Renal cortex interstitium (tissue), 11 donors: ENCODE measurements at regions not wholly inside any gene's neighbourhood (a gene's known extent, or its start where the extent isn't known, plus 50 kb on each side); places are given as distances from the start of the nearest gene placed in this dataset.
A peak's percentile ranks its signal among the peaks of the same experiment; 100 is the strongest.

Experiments
- DNase-seq, 11 donors: peaks; one replicate each; pipeline ENCODE4 v3.0.0-alpha.2; 2013; ENCODE audit warnings: low read depth in 9 of 11, low spot score in 4 of 11; ENCODE audit errors: extremely low read depth in 1 of 11

DNA sequence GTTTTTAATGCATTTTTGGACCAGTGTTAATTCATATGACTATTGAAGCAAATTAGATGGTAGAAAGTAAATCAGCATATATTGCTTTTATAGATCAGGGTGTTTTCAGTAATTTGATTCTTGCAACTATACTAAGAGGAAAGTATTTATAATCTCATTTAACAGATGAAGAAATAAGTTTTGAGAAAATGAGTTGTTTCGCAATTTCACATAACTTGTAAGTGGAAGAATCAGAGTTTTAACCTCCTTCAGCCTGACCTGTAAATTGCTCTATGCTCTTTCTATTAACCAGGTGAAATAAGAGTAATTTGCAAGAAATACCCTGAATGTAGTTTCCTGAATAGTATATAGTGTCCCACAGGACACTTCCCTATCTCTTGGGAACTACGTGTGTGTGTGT, 1106.8 kb upstream of the RAG2 start:
- no peak for DNase-seq

DNA sequence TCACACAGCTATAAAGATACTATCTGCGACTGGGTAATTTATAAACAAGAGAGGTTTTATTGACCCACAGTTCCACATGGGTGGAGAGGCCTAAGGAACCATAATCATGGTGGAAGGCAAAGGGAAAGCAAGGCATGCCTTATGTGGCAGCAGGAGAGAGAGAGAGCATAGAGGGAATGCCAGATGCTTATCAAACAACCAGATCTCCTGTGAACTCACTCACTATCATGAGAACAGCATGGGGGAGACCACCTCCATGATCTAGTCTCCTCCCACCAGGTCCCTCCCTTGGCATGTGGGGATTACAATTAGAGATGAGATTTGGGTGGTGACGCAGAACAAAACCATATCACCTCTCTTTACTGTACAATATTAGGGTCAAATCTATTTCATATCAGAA, 1101.6 kb upstream of the RAG2 start:
- DNase-seq: no peak

DNA sequence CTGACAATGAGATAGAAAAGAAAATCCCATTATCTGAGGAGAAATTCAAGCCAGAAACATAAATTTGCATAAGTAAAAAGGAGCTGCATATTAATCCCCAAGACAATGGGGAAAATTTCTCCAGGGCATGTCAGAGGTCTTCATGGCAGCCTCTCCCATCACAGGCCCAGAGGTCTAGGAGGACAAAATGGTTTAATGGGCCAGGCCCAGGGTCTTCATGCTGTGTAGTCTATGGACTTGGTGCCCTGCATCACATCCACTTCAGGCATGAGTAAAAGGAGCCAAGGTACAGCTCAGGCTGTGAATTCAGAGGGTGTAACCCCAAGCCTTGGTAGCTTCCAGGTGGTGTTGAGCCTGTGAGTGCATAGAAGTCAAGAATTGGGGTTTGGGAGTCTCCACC, 1097.2 kb upstream of the RAG2 start:
- DNase-seq: no peak

DNA sequence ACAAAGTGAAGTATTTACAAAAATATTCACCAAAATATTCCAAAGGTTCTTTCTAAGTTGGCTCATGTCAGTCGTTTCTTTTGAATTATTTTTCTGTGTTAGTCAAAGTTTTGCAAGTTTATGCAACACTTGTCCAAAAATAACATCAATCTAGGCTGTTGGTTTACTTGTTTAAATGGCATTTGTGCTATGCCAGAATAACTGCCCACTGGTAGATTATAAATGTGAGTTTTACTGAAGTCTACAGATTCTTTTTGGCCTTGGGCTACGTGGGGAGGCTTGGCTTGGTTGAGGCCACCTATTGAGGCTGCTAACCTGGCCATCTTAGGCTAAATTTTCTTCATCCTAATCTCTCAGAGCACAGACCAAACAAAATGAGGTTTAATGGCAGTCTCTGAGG, 1091.9 kb upstream of the RAG2 start:
- no peak for DNase-seq

DNA sequence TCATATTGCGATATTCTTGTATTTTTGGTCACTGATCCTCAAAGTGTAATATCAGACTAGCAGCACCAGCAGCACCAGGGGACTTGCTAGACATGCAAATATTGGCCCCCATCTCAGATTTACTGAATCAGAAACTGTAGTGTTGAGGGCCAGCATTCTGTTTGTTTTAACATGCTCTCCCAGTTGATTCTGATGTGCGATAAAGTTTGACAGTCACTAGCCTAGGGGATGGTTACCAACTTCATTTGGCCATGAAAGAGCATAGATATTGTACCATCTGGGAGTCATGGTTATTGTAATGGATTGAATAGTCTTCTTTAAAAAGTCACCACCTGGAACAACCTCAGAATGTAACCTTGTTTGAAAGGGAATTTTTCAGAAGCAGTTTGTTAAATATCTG, 1090.4 kb upstream of the RAG2 start:
- no peak for DNase-seq

DNA sequence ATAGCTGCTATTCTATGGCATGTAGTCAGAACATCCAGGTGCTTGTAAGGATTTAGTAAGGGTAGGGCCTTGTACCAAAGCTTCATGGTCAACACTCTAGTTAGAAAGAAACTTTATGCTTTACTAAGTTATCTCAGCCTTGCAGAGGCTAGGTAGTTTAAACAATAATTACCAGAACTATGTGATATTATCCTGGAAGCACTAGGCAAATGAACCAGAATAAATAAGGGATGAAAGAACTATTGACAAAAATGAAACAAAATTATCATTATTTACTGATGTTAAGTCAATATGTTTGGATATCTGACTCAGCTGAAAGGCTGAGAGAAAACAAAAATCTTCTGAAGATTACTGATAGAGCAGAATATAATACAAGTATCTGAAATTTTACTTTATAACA, 1089.1 kb upstream of the RAG2 start:
- DNase-seq: no peak

DNA sequence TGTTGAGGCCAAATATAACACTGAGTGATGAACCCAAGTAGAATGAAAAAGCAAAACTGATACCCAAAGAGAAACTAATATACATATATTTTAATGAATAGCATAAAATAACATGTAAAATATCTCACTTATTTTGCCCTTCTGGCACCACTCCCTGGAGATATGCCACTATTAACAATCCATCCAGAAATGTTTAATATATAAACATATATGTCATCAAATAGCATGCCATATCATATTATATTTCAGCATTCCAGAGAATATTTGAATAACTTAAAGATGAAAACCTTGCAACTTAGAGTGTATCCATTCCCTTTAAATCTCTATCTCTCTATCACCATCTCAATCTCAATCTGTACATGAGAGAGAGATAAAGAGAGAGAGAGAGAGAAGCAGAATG, 1073.3 kb upstream of the RAG2 start:
- DNase-seq: no peak

DNA sequence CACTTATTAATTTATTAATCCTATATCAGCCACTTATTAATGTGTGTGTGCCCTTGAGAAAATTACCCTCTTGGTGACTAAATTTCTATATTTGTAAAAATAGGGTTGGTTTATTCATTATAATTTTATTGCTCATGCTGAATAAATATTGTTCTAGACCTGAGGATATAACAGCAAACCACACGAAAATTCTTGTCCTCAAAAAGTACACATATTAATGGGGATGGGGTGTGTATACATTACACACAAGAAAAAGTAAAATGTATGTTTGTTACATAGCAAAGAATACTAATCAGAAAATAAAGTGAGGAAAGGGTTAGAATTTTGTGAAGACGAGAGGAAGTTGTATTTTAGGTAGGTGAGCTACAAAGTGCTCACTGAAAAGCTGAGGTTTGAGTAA, 1068.9 kb upstream of the RAG2 start:
- DNase-seq: no peak

DNA sequence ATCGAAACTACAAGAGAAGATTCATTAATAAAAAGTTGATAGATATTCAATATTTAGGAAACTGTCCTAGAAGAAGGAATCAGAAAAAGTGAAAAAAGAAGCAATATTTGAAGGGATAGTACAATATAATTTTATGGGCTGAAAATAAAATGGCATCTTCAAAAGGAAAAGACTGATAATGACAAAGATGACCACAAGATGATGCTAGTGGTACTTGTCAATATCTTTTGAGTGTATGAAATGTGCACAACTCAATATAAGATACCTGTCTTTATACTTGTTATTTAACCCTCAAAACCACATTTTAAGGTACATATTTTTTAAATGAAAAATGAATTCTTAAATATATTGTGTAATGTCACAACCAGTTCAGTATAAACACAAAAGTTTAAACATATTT, 1059.6 kb upstream of the RAG2 start:
- no peak for DNase-seq

DNA sequence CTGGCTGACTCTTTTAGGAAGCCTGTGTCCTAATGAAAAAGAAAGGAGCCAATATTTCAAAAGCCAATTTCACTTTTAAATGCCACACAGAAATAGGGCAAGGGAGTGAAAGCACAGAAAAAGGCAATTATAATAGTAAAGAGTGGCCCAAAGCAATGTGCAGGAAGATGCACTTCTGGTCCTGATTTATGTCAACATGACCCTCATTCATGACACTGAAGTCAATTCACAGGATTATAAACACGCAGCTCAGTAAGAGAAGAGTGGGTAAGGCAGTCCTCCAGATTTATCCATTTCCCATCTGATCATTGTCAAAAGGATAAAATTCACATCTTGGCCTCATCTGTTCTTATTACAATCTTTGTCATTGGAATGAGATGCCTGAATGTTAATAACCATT, 1049.7 kb upstream of the RAG2 start:
- no peak for DNase-seq

DNA sequence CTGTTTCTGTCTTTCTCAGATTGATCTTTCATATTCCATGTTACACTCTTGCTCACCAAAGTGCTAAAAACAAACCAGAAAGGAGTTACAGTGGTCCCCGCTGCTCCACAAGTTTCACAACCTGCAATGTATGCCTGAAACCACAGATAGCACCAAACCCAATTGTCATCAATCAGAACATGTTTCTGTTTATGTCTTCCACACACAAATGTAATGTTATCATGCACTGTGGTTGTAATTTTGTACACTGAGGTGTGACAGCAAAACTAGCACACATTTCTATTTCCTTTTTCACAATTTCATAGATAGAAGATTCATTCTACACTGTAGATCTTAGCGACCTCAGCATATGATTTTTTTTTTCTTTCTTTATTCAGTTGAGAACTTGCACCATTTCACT, 1045.9 kb upstream of the RAG2 start:
- no peak for DNase-seq

DNA sequence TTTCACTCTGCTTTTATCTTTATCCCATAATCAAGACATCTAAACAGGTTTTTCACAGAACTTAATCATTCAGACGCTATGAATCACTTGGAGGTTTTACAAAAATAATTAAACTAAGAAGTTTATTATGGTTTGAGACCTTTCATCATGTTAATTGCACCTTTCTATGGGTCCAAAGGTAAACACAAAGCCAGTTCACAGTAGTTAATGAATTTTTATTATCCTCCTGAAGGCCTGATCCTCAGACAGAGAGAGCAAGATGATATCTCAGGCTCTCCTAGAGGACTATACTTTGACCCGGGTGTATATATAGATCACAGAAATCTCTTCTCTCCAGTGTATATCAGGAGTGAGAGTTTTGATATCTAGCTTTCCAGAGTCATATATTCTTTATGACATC, 1044.3 kb upstream of the RAG2 start:
- DNase-seq: no peak

DNA sequence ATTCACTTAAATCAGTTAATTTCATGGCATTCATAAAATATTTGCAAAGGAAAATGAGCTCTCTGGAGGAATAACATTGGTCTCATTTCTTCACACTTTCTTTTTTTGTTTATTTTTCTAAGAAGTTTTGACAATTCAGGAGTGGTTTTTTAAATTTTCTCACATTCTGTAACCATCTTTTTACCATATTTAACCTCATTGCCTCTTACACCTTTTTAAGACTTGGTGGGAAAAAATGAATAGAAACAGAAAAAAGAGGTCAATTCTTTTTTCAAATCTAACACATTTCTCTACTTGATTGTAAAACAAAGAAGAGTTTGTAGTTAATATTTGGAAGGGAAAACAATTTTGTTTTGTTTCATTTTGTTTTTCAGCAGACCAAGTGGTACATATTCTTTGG, 1034.7 kb upstream of the RAG2 start:
- DNase-seq: no peak

DNA sequence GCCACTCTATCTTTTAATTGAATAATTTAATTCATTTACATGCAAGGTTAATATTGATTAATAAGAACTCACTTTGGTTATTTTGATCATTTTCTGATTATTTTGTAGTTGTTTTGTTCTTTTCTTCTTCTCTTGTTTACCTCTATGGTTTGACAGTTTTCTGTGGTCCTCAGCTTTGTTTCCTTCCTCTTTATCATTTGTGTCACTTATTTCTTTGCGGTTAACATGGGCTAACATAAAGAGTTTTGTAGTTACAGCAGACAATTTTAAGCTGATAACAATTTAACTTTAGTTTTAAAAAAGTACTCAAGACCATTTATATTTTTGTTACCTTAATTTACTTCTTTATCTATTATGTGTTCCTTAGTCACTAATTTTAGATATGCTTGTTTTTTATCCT, 1032.8 kb upstream of the RAG2 start:
- DNase-seq: no peak

DNA sequence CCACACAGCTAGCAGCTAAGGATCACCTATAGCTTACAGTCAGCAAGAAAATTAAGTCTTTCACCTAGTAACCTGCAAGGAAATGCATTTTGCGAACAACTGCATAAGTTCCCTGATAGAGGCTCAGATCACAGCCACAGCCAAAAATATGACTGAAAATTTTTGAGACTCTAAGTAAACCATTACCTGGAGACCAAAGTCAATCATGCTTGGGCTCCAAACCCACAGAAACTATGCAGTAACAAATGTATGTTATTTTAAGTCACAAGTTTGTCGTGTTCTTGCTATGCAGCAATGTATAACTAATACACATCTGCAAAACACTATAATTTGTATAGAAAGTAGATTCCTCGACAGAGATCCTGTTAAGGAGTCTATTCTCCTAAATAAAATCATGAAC, 1025.7 kb upstream of the RAG2 start:
- no peak for DNase-seq

DNA sequence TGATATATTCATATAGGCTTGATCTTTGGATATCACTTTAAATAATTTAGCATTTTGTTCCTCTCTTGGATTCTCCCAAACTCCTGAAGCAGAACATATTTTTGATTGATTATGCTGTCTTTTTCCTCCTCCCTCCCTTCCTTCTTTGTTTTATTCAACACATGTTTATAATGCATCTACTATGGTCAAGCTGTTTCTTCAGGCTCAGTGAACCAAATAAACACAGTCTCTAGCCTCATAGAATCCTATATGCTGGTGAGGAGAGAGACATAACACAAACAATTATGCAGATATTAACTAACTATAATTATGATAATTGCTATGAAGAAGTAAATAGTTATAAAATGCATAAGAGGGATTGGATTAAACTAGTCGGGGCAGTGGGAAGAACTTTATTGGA, 1023.6 kb upstream of the RAG2 start:
- DNase-seq: peak in 1 of 11 donors; percentile 1

DNA sequence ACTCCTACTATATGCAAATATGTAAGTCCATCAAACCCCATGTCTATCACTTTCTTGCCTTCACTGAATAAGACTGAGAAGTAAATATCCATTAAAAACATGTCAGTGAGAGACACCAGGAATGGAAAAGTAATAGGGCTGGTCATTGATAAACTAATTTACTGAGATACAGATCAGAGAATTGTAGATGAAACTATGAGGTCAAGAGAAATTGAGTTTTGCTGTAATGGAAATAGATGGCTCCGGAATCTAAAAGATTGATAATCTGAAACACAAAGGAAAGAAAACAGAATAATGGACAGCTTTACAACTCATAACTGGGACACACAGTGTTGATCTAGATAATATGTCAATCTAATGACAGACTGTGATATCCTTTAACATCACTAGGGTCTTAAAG, 1018.3 kb upstream of the RAG2 start:
- no peak for DNase-seq

DNA sequence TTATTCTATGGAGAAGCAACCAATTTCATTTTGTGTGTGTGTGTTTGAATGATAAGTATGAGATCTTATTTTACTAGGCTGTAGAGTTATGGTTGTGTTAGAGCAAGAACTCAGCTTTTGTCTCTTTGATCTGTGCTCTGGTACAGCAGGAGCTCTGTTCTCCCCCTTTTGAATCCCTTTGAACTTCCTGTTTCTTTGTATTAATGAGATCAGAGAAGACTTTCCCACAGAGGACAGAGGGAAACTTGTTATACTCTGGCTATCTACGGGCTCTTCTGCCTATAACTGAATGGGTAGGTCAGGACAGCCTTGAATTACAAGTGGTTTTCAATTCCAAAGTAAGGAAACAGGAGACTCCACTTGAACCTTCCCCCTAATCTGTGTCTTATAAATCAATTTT, 1015.0 kb upstream of the RAG2 start:
- DNase-seq: no peak

DNA sequence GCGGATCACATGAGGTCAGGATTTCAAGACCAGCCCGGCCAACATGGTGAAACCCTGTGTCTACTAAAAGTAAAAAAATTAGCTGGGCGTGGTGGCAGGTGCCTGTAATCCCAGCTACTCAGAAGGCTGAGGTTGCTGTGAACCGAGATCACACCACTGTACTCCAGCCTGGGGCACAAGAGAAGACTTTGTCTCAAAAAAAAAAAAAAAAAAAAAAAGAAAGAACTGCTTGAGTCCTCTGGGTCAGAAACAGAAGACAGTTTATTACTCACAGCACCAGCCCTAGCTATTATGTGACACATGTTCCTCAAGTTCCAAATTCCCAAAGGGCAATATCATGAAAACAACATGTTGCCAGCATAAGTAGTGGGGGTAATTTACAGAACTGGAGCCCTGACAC, 1014.1 kb upstream of the RAG2 start:
- DNase-seq: no peak

DNA sequence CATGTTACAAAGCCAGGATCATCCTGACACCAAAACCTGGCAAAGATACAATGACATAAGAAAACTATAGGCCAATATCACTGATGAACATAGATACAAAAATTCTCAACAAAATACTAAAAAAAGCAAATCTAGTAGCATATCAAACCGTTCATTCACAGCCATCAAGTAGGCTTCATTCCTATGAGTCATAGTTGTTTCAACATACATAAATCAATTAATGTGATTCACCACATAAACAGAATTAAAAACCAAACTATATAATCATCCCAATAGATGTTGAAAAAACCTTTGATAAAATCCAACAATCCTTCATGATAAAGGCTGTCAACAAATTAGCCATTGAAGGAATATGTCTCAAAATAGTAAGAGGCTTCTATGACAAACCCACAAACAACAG, 1007.2 kb upstream of the RAG2 start:
- DNase-seq: no peak

DNA sequence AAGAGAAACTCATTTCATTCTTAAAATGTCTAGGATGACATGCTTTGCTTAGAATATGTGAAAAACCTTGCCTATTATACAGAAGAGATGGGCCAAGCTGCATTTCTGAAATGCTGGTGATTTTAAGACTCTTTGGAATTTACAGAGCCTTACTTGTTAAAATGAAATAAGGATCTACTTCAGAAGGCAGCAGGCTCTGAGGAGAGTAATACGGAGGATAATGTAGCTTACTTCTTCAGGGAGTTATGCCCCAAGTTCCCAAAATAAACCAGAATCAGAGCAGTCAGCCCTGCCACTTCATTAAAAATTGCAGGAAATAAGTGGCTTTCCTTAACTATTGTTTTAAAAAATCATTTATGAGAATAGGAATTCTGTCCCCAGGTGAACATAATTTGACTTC, 1000.3 kb upstream of the RAG2 start:
- no peak for DNase-seq

DNA sequence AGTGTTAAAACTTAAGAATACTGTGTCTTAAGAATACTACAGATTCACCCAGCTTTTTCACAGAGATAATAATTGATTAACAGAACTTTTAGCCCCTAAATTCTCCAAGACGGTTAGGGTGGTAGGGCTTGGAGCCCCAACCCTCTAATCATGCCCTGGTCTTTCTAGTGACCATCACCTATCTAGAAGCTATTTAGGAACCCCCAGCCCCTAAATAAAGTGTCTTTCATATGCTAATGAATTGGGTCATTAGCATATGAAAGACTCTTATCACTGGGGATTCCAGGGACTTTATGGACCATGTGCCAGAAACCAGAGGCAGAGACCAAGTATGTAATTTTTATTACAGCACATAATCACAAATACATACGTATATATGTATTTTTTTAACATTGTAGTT, 999.7 kb upstream of the RAG2 start:
- DNase-seq: no peak
